DOHH2 (cell line): ENCODE measurements at regions not wholly inside any gene's neighbourhood (a gene's known extent, or its start where the extent isn't known, plus 50 kb on each side); places are given as distances from the start of the nearest gene placed in this dataset.

Experiments used
- H3F3A ChIP-seq: fragments of 200-600 bp; sonication (generic), shearing (Covaris generic); 2 replicates; pipeline ENCODE4 v1.6.0; 2016; ENCODE audit warnings: antibody characterized with exemption, mild to moderate bottlenecking; ENCODE audit not compliant: control insufficient read depth, insufficient read depth
- H3K27ac ChIP-seq: fragments of 200-600 bp; sonication (generic); 2 replicates; pipeline ENCODE4 v1.5.1; 2014; ENCODE audit warnings: low read depth, mild to moderate bottlenecking, low read length, moderate library complexity
- H3K27me3 ChIP-seq: fragments of 200-600 bp; sonication (generic); 2 replicates; pipeline ENCODE4 v1.6.1; 2014; ENCODE audit warnings: mild to moderate bottlenecking, low read length, mixed read lengths; ENCODE audit not compliant: control insufficient read depth
- H3K36me3 ChIP-seq: fragments of 200-600 bp; sonication (generic); 2 replicates; pipeline ENCODE4 v1.6.1; 2014; ENCODE audit warnings: mild to moderate bottlenecking, low read length, moderate library complexity, mixed read lengths; ENCODE audit not compliant: control insufficient read depth
- H3K4me1 ChIP-seq: fragments of 200-600 bp; sonication (generic); 2 replicates; pipeline ENCODE4 v1.6.1; 2014; ENCODE audit warnings: mild to moderate bottlenecking, low read length, mixed read lengths; ENCODE audit not compliant: control insufficient read depth
- H3K4me2 ChIP-seq: fragments of 200-600 bp; sonication (generic); 2 replicates; pipeline ENCODE4 v1.6.0; 2014; ENCODE audit warnings: mild to moderate bottlenecking, low read length, moderate library complexity
- H3K4me3 ChIP-seq: fragments of 200-600 bp; sonication (generic); 2 replicates; pipeline ENCODE4 v1.5.1; 2014; ENCODE audit warnings: mild to moderate bottlenecking, low read length, mixed read lengths
- H3K79me2 ChIP-seq: fragments of 200-600 bp; sonication (generic); 2 replicates; pipeline ENCODE4 v1.6.1; 2014; ENCODE audit warnings: mild to moderate bottlenecking, low read length, mixed read lengths; ENCODE audit not compliant: control insufficient read depth
- H3K9me2 ChIP-seq: fragments of 200-600 bp; sonication (generic); replicated peaks from 2 replicates; pipeline ENCODE4 v1.6.1; 2014; ENCODE audit warnings: mild to moderate bottlenecking, low read length, mixed read lengths; ENCODE audit not compliant: control insufficient read depth
- H3K9me3 ChIP-seq: fragments of 200-600 bp; sonication (generic); 2 replicates; pipeline ENCODE4 v1.6.1; 2014; ENCODE audit warnings: antibody characterized with exemption, low read length, mixed read lengths; ENCODE audit not compliant: control insufficient read depth, insufficient read depth
- H4K20me1 ChIP-seq: fragments of 200-600 bp; sonication (generic); 2 replicates; pipeline ENCODE4 v1.6.0; 2014; ENCODE audit warnings: low read depth, mild to moderate bottlenecking, antibody characterized with exemption, low read length, moderate library complexity; ENCODE audit not compliant: control insufficient read depth, insufficient read depth
- EZH2phosphoT487 ChIP-seq: fragments of 200-600 bp; sonication (generic); IDR thresholded peaks from 2 replicates; pipeline ENCODE4 v1.6.1; 2017; ENCODE audit warnings: borderline replicate concordance, mild to moderate bottlenecking, antibody characterized with exemption, low read length, moderate library complexity, mixed read lengths
- TF ChIP-seq, protein P1 (sequence below): fragments of 200-600 bp; sonication (generic); IDR thresholded peaks from one replicate; pipeline ENCODE4 v1.5.1; 2014; ENCODE audit warnings: antibody characterized with exemption, mild to moderate bottlenecking, low read depth, low read length; ENCODE audit not compliant: poor library complexity, severe bottlenecking

DNA sequence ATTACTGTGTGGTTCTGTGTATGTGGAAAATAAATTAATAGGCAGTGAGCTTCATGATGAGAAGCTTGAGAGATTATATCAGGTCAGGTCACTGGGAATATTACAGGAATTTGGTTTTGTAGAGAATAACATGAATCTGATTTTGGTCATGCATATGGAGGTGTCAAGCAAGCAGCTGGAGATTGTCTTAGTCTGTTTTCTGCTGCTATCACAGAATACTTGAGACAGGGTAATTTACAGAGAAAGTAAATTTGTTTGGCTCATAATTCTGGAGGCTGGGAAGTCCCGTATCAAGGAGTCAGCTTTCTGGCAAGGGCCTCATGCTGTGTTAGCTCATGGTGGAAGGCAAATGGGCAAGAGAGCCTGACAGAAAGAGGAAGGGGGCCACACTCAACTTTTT is 120.7 kb upstream of the FAM3C start:
- no peak overlapping the region for H3K4me3 ChIP-seq
- TF ChIP-seq EZH2phosphoT487: no peak
- TF ChIP-seq, protein P1, sequence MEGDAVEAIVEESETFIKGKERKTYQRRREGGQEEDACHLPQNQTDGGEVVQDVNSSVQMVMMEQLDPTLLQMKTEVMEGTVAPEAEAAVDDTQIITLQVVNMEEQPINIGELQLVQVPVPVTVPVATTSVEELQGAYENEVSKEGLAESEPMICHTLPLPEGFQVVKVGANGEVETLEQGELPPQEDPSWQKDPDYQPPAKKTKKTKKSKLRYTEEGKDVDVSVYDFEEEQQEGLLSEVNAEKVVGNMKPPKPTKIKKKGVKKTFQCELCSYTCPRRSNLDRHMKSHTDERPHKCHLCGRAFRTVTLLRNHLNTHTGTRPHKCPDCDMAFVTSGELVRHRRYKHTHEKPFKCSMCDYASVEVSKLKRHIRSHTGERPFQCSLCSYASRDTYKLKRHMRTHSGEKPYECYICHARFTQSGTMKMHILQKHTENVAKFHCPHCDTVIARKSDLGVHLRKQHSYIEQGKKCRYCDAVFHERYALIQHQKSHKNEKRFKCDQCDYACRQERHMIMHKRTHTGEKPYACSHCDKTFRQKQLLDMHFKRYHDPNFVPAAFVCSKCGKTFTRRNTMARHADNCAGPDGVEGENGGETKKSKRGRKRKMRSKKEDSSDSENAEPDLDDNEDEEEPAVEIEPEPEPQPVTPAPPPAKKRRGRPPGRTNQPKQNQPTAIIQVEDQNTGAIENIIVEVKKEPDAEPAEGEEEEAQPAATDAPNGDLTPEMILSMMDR: no peak
- no peaks in the 10 kb centered on the region for H3F3A ChIP-seq
- H4K20me1 ChIP-seq: no peaks in the 10 kb centered on the region
- no peaks in the 10 kb centered on the region for H3K79me2 ChIP-seq
- no peak overlapping the region for H3K27ac ChIP-seq
- H3K36me3 ChIP-seq: no peaks in the 10 kb centered on the region
- no peaks in the 10 kb centered on the region for H3K4me1 ChIP-seq
- H3K9me3 ChIP-seq: peaks cover 4% of the 10 kb centered on the region; the same call in 1 of the 2 replicates
- H3K9me2 ChIP-seq: no peaks in the 10 kb centered on the region
- H3K4me2 ChIP-seq: no peak overlapping the region
- H3K27me3 ChIP-seq: no peaks in the 10 kb centered on the region

DNA sequence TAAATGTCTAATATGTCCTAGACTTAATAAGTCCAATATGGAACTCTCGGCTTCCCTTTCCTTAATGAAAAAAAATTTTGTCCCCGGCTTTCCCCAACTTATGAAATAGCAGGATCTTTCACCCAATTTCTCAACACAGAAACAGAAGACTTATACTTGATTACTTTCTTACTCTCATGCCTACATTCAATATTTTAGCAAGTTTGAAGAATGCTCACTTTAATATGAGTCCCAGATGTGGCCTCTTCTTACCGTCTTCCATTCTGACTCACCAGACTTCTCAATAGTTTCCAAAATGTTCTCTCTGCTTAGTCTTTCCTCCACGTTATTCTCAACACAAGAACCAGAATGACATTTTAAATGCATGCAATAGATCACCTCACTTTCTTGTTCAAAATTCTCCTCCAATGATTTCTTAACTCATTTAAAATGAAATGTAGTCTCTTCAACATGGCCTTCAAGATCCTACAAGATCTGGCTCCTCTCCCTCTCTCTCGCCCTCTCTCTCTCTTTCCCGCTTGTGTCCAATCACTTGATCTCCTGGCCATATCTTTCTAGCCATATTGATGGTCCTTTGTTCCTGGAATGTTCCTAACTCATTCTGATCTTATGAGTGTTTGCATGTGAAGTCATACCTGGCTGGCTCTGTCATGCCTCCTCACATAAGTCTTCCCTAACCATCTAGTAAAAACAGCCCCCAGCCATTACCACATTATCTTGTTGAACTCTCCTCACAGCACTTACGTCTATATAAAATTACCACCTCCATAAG is 119.7 kb upstream of the FAM3C start:
- Histone ChIP-seq H3K9me3 (peaks cover 8% of the 10 kb centered on the region), H3K36me3 (no peaks in the 10 kb centered on the region), H3K27ac (no peak overlapping the region), H3F3A (no peaks in the 10 kb centered on the region), H3K4me1 (no peaks in the 10 kb centered on the region), H3K27me3 (no peaks in the 10 kb centered on the region), H3K4me3 (no peak overlapping the region), H3K9me2 (no peaks in the 10 kb centered on the region), H4K20me1 (no peaks in the 10 kb centered on the region), H3K79me2 (no peaks in the 10 kb centered on the region), H3K4me2 (no peak overlapping the region)
- TF ChIP-seq EZH2phosphoT487: no peak
- TF ChIP-seq, protein P1: no peak

DNA sequence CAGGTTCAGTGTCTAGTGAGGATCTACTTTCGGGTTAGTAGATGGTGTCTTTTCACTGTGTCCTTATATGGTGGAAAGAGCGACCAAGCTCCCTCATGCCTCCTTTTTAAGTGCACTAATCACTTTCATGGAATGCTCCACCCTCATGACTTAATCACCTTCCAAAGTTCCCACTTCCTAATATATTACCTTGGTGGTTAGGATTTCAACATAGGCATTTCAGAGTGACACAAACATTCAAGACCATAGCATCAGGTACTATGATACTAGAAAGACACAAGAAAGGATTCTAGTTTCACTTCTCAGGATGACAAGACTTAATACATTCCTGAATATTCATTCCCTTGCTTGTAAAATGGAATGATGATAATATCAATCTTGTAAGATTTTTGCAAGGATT is 119.1 kb upstream of the FAM3C start:
- H4K20me1 ChIP-seq: no peaks in the 10 kb centered on the region
- no peak overlapping the region for H3K4me2 ChIP-seq
- H3K4me3 ChIP-seq: no peak overlapping the region
- no peaks in the 10 kb centered on the region for H3K79me2 ChIP-seq
- no peaks in the 10 kb centered on the region for H3F3A ChIP-seq
- H3K36me3 ChIP-seq: no peaks in the 10 kb centered on the region
- no peak overlapping the region for H3K27ac ChIP-seq
- H3K27me3 ChIP-seq: no peaks in the 10 kb centered on the region
- H3K9me2 ChIP-seq: no peaks in the 10 kb centered on the region
- H3K4me1 ChIP-seq: no peaks in the 10 kb centered on the region
- no peak for TF ChIP-seq EZH2phosphoT487
- TF ChIP-seq, protein P1: no peak
- H3K9me3 ChIP-seq: peaks cover 14% of the 10 kb centered on the region
